DMS53 treated with DMSO at 0.1 percent for 48 hours (cell line): ENCODE measurements at regions not wholly inside any gene's neighbourhood (a gene's known extent, or its start where the extent isn't known, plus 50 kb on each side); places are given as distances from the start of the nearest gene placed in this dataset.

ENCODE experiments used
- DNase-seq: peaks from one replicate; lab custom pipeline; 2025; ENCODE audit not compliant: unreplicated experiment; lab: John Stamatoyannopoulos, UW

DNA sequence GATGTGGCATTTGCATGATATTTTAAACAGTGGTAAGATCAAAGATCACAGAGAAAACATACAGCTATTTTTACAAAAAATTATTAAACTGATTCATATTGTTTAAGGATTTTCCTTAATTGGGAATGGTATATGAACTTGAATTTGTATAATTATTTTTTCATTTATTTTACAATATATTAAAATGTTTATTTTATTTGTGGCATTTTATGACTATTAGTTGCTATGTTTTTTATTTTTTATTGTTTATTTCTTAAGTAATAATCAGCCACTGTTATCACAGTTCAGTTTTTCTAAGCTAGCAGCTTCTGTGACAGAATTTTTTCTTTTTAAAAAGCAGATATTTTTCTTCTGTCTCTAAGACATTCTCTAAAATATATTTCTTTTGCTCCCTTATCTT lies 387.0 kb upstream of the KHDRBS2 start:
- no peak for DNase-seq

GRCh38 chr6:62670490-62671223 lies 384.6 kb upstream of the KHDRBS2 start:
- no peak for DNase-seq

GRCh38 chr6:62669831-62670230 lies 383.8 kb upstream of the KHDRBS2 start:
- DNase-seq = no peak

- no peak for DNase-seq
These were observed 366.8 kb upstream of the KHDRBS2 start for GRCh38 chr6:62652692-62653328.

DNA sequence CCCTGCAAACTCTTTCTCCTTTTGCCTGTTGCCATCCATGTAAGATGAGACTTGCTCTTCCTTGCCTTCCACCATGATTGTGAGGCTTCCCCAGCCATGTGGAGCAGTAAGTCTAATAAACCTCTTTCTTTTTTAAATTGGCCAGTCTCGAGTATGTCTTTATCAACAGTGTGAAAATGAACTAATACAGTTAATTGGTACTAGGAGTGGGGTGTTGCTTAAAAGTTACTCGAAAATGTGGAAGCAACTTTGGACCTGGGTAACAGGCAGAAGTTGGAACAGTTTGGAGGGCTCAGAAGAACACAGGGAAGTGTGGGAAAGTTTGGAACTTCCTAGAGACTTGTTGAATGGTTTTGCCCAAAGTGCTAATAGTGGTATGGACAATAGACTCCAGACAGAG lies 359.2 kb upstream of the KHDRBS2 start:
- no peak for DNase-seq

GRCh38 chr6:62640749-62641148 lies 354.7 kb upstream of the KHDRBS2 start:
- DNase-seq = no peak

GRCh38 chr6:62626661-62627060 lies 340.6 kb upstream of the KHDRBS2 start:
- no peak for DNase-seq

- peak; percentile 12 for DNase-seq
These were observed 338.0 kb upstream of the KHDRBS2 start for GRCh38 chr6:62623846-62624532.

DNA sequence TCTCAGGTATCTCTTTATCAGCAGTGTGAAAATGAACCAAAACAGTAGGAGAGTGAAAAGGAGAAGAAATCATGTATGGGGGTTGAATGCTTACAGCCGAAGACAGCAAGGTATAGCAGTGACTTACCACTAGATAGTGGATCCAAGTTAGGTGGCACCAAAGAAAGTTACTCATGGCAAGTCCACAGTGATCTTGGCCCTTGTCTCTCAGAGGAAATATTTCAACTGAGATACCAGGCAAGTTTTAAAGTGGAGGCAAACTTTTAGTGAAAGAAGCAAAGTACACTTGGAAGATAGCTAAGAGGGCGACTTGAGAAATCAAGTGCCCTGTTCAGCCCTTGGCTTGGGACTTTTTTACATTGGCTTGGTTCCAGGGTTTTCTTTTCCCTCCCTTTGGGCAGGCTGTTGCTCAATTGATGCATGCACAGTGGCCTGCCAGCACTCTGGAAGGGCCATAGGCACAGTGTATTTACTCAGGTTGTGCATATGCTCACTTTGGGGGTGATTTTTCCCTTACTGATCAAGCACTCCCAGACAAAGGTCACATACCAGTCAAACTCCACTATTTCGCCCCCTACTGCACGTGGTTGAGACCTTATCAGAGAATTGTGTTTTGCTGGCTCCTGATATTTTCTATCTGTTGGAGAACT lies 329.5 kb upstream of the KHDRBS2 start:
- DNase-seq = no peak

GRCh38 chr6:62614442-62614841 lies 328.4 kb upstream of the KHDRBS2 start:
- DNase-seq = no peak

DNA sequence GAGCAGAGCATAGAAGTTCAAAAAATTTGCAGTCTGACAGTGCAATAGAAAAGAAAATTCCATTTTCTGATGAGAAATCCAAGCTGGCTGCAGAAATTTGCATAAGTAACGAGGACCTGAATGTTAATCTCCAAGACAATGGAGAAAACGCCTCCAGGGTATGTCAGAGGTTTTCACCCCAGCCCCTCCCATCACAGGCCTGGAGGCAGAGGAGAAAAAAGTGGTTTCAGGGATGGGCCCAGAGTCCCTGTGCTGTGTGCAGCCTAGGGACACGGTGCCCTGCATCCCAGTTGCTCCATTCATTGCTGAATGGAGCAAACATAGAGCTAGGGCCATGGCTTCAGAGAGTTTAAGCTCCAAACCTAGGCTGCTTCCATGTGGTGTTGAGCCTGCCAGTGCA lies 327.9 kb upstream of the KHDRBS2 start:
- no peak for DNase-seq

GRCh38 chr6:62612471-62612870 lies 326.4 kb upstream of the KHDRBS2 start:
- DNase-seq = no peak

DNA sequence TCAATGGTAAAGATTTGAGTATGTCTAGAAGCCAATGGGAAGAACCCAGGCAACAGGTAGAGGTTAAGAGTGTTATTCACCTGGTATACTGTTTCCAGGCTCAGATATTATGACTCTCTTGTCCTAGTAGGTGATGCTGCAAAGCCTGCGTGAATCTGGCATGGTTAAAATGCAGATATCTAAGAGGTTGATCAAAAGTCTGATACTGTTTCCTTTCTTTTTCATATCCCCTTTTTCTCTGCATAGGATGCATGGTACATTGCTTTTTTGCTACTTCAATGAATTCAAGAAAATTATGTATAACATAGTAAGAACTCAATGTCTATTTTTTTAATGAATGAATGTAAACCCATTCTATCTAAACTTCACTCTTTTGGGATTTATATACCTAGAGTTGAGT lies 284.3 kb upstream of the KHDRBS2 start:
- no peak for DNase-seq

DNA sequence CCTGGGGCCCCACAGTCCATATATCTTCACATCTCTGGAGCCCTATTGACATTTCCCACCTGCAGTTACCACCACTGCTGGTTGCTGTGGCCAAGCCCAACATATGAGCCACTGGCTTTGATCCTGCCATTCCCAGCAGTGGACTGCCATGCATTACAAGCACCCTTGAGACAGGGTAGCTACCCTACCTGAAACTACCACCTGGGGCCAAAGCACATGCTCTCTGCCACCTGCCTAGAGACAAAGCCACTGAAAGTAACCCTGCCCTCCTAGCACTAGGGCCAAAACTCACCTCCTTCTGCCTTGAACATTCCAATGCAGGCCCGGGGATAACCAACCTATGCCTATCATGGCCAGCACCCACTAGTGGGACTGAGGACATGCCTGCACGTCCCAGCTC lies 255.5 kb upstream of the KHDRBS2 start:
- DNase-seq = no peak

GRCh38 chr6:62530985-62531384 lies 245.0 kb upstream of the KHDRBS2 start:
- no peak for DNase-seq

- DNase-seq = no peak
These were observed 243.0 kb upstream of the KHDRBS2 start for GRCh38 chr6:62528894-62529526.

DNA sequence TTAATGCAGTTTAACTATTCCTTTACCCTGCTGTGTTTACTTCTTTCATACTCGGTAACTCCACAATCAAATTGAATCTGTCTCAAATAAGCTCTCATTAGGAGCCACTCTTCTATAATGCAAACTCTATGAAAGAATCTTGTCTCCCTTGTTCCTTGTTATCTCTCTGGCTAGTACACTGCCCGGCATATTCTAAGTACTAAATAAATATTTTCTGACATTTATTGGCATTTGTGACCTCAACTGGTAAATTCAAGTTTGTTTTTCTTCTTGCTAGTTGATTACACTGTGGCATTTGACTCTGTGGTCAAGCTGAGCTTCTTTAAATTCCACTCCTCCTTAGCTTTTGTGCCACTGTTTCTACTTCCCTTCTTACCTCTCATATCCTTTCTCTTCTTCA lies 237.6 kb upstream of the KHDRBS2 start:
- no peak for DNase-seq

- no peak for DNase-seq
These were observed 233.5 kb upstream of the KHDRBS2 start for GRCh38 chr6:62519574-62519973.

DNA sequence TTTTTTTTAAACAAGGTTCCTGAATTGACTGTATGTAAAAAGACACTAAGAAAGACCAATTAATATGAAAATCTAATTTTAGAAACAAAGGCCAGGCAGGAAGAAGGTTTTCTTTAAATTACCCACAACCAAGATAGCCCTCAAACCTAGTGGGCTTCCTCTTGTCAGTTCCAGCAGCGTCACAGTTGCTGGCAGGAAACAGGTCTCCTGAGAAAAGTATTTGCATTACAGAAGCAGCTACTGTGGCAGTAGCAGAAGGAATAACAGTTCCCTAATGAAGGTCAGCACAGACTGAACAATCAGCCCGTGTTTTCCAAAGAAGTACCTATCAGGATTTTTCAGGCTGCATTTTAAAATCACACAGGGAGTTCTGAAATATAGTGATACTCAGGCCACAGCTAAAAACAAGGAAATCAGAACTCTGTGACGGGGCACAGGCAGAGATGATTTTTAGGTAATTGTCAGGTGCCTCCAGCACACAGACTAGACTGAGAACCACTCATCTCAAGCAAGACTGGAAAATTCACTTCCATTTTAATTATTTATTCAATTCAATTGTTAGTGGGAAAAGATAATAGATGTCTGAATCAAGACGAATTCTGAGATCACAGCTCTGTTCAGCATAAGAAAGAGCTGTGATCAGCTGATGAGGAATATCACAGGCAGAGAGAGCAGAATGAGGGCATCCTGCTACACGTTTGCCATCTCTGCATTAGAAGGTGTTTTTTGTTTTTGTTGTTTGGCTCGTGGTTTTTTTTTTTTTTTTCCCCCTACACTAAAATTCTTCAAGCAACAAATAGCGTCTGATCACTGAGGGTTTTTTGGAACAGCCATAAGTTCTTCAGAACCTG lies 230.5 kb upstream of the KHDRBS2 start:
- DNase-seq = no peak

DNA sequence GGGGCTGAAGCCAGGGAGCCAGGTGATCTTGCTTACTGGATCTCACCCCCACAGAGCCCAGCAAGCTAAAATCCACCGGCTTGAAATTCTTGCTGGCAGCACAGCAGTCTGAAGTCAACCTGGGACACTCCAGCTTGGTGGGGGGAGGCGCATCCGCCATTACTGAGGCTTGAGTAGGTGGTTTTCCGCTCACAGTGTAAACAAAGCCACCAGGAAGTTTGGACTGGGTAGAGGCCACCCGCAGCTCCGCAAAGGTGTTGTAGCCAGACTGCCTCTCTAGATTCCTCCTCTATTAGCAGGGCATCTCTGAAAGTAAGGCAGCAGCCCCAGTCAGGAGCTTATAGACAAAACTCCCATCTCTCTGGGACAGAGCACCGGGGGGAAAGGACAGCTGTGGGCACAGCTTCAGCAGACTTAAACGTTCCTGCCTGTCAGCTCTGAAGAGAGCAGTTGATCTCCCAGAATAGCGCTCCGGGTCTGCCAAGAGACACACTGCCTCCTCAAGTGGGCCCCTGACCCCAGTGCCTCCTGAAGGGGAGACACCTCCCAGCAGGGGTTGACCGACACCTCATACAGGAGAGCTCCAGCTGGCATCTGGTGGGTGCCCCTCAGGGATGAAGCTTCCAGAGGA lies 206.3 kb upstream of the KHDRBS2 start:
- DNase-seq = peak; percentile 57
